GM12878 (cell line): ENCODE measurements at regions not wholly inside any gene's neighbourhood (a gene's known extent, or its start where the extent isn't known, plus 50 kb on each side); places are given as distances from the start of the nearest gene placed in this dataset.

ENCODE experiments used
- ATAC-seq: fragments of 200-7000 bp; cut with Tn5 transposase; 3 replicates; pipeline ENCODE4 v1.9.1; 2020; ENCODE audit warnings: mild to moderate bottlenecking, moderate library complexity
- BruUV-seq: library from RNA; stranded (reverse); fragments of 400-500 nt; replicated peaks from 2 replicates; lab custom pipeline; 2021; lab: Mats Ljungman, UMichigan
- CTCF ChIA-PET: fragments of 300-600 bp; sonication (Branson Sonifier 250); formaldehyde crosslinking; extraction: SDS; loops from one replicate; lab custom pipeline; 2021; ENCODE audit warnings: inconsistent platforms; lab: Yijun Ruan, JAX
- POLR2A ChIA-PET: fragments of 350-600 bp; formaldehyde crosslinking; extraction: SDS; loops from one replicate; lab custom pipeline; 2021; ENCODE audit warnings: inconsistent platforms; lab: Charles Lee
- RAD21 ChIA-PET: fragments of 300-600 bp; sonication (Branson Sonifier 250); formaldehyde crosslinking; loops from one replicate; lab custom pipeline; 2023; ENCODE audit warnings: antibody characterized with exemption; ENCODE audit not compliant: unreplicated experiment; lab: Charles Lee
- SMC1A ChIA-PET: fragments of 300-600 bp; sonication (Branson Sonifier 250); formaldehyde crosslinking; loops from one replicate; lab custom pipeline; 2023; ENCODE audit not compliant: unreplicated experiment, uncharacterized antibody; lab: Charles Lee
- DNase-seq: peaks from one replicate; pipeline ENCODE4 v3.0.0-alpha.2; 2011; ENCODE audit warnings: low read depth, low spot score
- FAIRE-seq: peaks from 3 replicates; lab custom pipeline; 2011; peaks lifted over from hg19 to GRCh38; lab: Jason Lieb, UNC
- H2AFZ ChIP-seq: 2 replicates; pipeline ENCODE4 v1.6.0; 2011; ENCODE audit warnings: low read depth, low read length, control low read depth; ENCODE audit not compliant: control insufficient read depth
- H3K27ac ChIP-seq: 2 replicates; pipeline ENCODE4 v1.5.1; 2011; ENCODE audit warnings: control low read depth; ENCODE audit not compliant: control insufficient read depth, insufficient read depth
- H3K27me3 ChIP-seq, 2 experiments: replicated peaks in 1 of 2; 2 replicates each; pipeline versions ENCODE4 v1.6.0 to v1.6.1; 2011; ENCODE audit warnings: low read length in 1 of 2; ENCODE audit not compliant: control insufficient read depth in 2 of 2, insufficient read depth in 2 of 2
- H3K36me3 ChIP-seq, 2 experiments: 2 replicates each; pipeline ENCODE4 v1.5.1; 2011; ENCODE audit warnings: low read length in 1 of 2; ENCODE audit not compliant: control insufficient read depth in 2 of 2, insufficient read depth in 2 of 2
- H3K4me1 ChIP-seq: 2 replicates; pipeline ENCODE4 v1.6.1; 2011; ENCODE audit warnings: mild to moderate bottlenecking, low read length, moderate library complexity, mixed read lengths; ENCODE audit not compliant: control insufficient read depth, insufficient read depth
- H3K4me2 ChIP-seq: 2 replicates; pipeline ENCODE4 v1.6.0; 2011; ENCODE audit warnings: control low read depth; ENCODE audit not compliant: control insufficient read depth, insufficient read depth
- H3K4me3 ChIP-seq: fragments of 200-600 bp; sonication (generic); 2 replicates; pipeline ENCODE4 v1.5.1; 2016
- H3K79me2 ChIP-seq: 2 replicates; pipeline ENCODE4 v1.6.0; 2011; ENCODE audit warnings: low read length; ENCODE audit not compliant: control insufficient read depth, insufficient read depth
- H3K9ac ChIP-seq: 2 replicates; pipeline ENCODE4 v1.8.0; 2011; ENCODE audit warnings: low read length, control low read depth, mixed read lengths; ENCODE audit not compliant: control insufficient read depth, insufficient read depth
- H3K9me3 ChIP-seq: replicated peaks from 3 replicates; pipeline ENCODE4 v1.5.1; 2011; ENCODE audit warnings: mild to moderate bottlenecking, low read length; ENCODE audit not compliant: control insufficient read depth, insufficient read depth
- H4K20me1 ChIP-seq: 2 replicates; pipeline ENCODE4 v1.6.0; 2011; ENCODE audit not compliant: control insufficient read depth, insufficient read depth
- BCL11A ChIP-seq: IDR thresholded peaks from 2 replicates; pipeline ENCODE4 v1.6.1; 2011; ENCODE audit warnings: low read depth, low read length
- CHD2 ChIP-seq: IDR thresholded peaks from 2 replicates; pipeline ENCODE4 v1.6.1; 2011; ENCODE audit warnings: low read depth, low read length, improper control_type of control experiment, borderline replicate concordance
- EZH2 ChIP-seq: IDR thresholded peaks from 2 replicates; pipeline ENCODE4 v1.6.1; 2012; ENCODE audit warnings: low read depth, mild to moderate bottlenecking, control low read depth, inconsistent platforms, low read length, borderline replicate concordance; ENCODE audit not compliant: control insufficient read depth
- FOXK2 ChIP-seq: fragments of 450-650 bp; IDR thresholded peaks from 2 replicates; pipeline ENCODE4 v1.6.1; 2017; ENCODE audit warnings: mild to moderate bottlenecking, moderate library complexity
- GATAD2B ChIP-seq: fragments of 450-650 bp; conservative IDR thresholded peaks from 2 replicates; pipeline ENCODE4 v1.6.1; 2017; ENCODE audit warnings: low read depth, mild to moderate bottlenecking, moderate library complexity
- HDAC6 ChIP-seq: fragments of 200-600 bp; sonication (generic); IDR thresholded peaks from one replicate; pipeline ENCODE4 v1.8.0; 2017; ENCODE audit warnings: antibody characterized with exemption; ENCODE audit not compliant: unreplicated experiment
- SMARCA5 ChIP-seq: fragments of 450-650 bp; IDR thresholded peaks from 2 replicates; pipeline ENCODE4 v1.6.1; 2017; ENCODE audit warnings: mild to moderate bottlenecking
- TCF7 ChIP-seq: IDR thresholded peaks from 2 replicates; pipeline ENCODE4 v1.6.1; 2014; ENCODE audit warnings: antibody characterized with exemption, borderline replicate concordance
- YY1 ChIP-seq: IDR thresholded peaks from 2 replicates; pipeline ENCODE4 v1.6.1; 2011; ENCODE audit warnings: low read depth, mild to moderate bottlenecking, low read length
- ZSCAN29 ChIP-seq: fragments of 450-650 bp; IDR thresholded peaks from 2 replicates; pipeline ENCODE4 v1.6.1; 2017; ENCODE audit warnings: mild to moderate bottlenecking, moderate library complexity
- WGBS: methylation state at CpG from one replicate; pipeline ENCODE4 v1.1.6; 2016; ENCODE audit warnings: low lambda C conversion rate; ENCODE audit not compliant: insufficient replicate concordance, insufficient coverage; ENCODE audit errors: missing lambda C conversion rate; 5-methylcytosine and 5-hydroxymethylcytosine counted together
- in situ Hi-C: fragments of 300-500 bp; cut with MboI; formaldehyde crosslinking; loops from 9 replicates; pipeline ENCODE4 v1.14.3; 2018; ENCODE audit warnings: mixed read lengths
- intact Hi-C: fragments of 100-400 bp; cut with micrococcal nuclease; formaldehyde crosslinking; loops from one replicate; pipeline ENCODE4 v1.14.2; 2022; ENCODE audit not compliant: unreplicated experiment
- TF ChIP-seq, protein P1 (sequence below): fragments of 450-650 bp; conservative IDR thresholded peaks from 2 replicates; pipeline ENCODE4 v1.6.1; 2017; ENCODE audit warnings: mild to moderate bottlenecking, moderate library complexity

DNA sequence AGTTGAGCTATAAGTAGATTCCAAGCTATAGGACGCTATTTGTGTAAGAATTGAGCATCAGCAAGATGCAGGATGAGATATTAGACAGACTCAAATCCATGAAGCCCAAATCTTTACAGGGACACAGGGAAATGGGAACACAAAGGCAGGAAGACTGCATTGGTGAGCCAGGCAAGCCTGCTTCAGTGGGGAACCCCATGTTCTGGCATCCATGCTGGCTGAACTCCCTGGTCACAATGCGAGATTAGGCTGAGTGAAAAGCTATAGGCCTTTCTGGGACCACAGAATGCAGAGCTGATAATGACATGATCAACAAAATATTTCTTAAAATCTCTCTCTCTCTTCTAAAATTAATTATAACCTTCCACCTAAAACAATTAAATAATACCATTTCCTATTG is 170.5 kb downstream of the CDC14C start:
- H3K4me2 ChIP-seq = no peak overlapping the region
- DNase-seq = no peak
- no peaks in the 10 kb centered on the region for H3K36me3 ChIP-seq
- H3K4me1 ChIP-seq = no peaks in the 10 kb centered on the region
- CTCF ChIA-PET = no interaction called here
- no peak for FAIRE-seq
- WGBS = 0% methylated on average over 2 of the region's 2 CpGs
- no peak overlapping the region for H3K9ac ChIP-seq
- TF ChIP-seq CHD2 (no peak), GATAD2B (no peak), SMARCA5 (no peak), TCF7 (no peak), YY1 (no peak), ZSCAN29 (no peak), FOXK2 (no peak), HDAC6 (no peak), BCL11A (no peak), EZH2 (no peak)
- TF ChIP-seq, protein P1, sequence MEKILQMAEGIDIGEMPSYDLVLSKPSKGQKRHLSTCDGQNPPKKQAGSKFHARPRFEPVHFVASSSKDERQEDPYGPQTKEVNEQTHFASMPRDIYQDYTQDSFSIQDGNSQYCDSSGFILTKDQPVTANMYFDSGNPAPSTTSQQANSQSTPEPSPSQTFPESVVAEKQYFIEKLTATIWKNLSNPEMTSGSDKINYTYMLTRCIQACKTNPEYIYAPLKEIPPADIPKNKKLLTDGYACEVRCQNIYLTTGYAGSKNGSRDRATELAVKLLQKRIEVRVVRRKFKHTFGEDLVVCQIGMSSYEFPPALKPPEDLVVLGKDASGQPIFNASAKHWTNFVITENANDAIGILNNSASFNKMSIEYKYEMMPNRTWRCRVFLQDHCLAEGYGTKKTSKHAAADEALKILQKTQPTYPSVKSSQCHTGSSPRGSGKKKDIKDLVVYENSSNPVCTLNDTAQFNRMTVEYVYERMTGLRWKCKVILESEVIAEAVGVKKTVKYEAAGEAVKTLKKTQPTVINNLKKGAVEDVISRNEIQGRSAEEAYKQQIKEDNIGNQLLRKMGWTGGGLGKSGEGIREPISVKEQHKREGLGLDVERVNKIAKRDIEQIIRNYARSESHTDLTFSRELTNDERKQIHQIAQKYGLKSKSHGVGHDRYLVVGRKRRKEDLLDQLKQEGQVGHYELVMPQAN = no peak
- TF ChIP-seq, all 136 proteins: peak for 0
- H3K4me3 ChIP-seq = no peak overlapping the region
- H2AFZ ChIP-seq = no peak overlapping the region
- no TSS peak for BruUV-seq
- H3K9me3 ChIP-seq = no peaks in the 10 kb centered on the region
- in situ Hi-C loops = no loop called here
- ChIA-PET RAD21 (no interaction called here), SMC1A (no interaction called here), POLR2A (no interaction called here)
- H3K27ac ChIP-seq = no peak overlapping the region
- intact Hi-C loops = no loop called here
- no peak for ATAC-seq
- H3K27me3 ChIP-seq = no peaks in the 10 kb centered on the region
- no peaks in the 10 kb centered on the region for H3K79me2 ChIP-seq
- H4K20me1 ChIP-seq = no peaks in the 10 kb centered on the region
